ENCODE measurements at regions not wholly inside any gene's neighbourhood (a gene's known extent, or its start where the extent isn't known, plus 50 kb on each side); places are given as distances from the start of the nearest gene placed in this dataset.
"Not testable (repeated sequence)": the region's sequence is repeated elsewhere in the genome, so short reads cannot be mapped to it uniquely, and the experiment has no call there.

GRCh38 chr4:81304871-81305270 is 89.8 kb upstream of the PRKG2 start:
- Histone ChIP-seq H2AFZ (ENCODE audit: low read depth) (no peak overlapping the region), H3K4me3 (ENCODE audit: low read depth in 2 of 2, low read length in 1 of 2) (no peak overlapping the region), H3K4me1 (ENCODE audit: control insufficient read depth in 1 of 2, insufficient read depth in 2 of 2, low read depth in 1 of 2, low read length in 1 of 2) (no peaks in the 10 kb centered on the region), H3K79me2 (ENCODE audit: insufficient read depth) (no peaks in the 10 kb centered on the region), H3K9ac (no peak overlapping the region), H3K36me3 (replicated peaks in 1 of 2; ENCODE audit: control insufficient read depth in 1 of 2, insufficient read depth in 2 of 2, low read length in 1 of 2) (no peaks in the 10 kb centered on the region), H4K20me1 (ENCODE audit: insufficient read depth) (no peaks in the 10 kb centered on the region), H3F3A (replicated peaks; ENCODE audit: insufficient read depth) (no peaks in the 10 kb centered on the region), H3K9me2 (no peaks in the 10 kb centered on the region), H3K9me3 (no peaks in the 10 kb centered on the region), H3K27ac (ENCODE audit: low read depth in 2 of 2, low read length in 1 of 2) (no peak overlapping the region), H3K27me3 (ENCODE audit: insufficient read depth) (no peaks in the 10 kb centered on the region; the same call in 1 of the 2 replicates), H3K4me2 (no peak overlapping the region)
- no peak for DNase-seq
- POLR2A ChIA-PET: no interaction called here
- TF ChIP-seq EP300 (IDR thresholded peaks at IDR 0.05; ENCODE audit: borderline replicate concordance in 1 of 2, low read depth in 1 of 2, low read length in 1 of 2): no peak
- no peak for TF ChIP-seq SIN3A (IDR thresholded peaks at IDR 0.05; ENCODE audit: borderline replicate concordance, low read depth, low read length)
- TF ChIP-seq RXRA (IDR thresholded peaks at IDR 0.05; ENCODE audit: borderline replicate concordance, low read depth): no peak
- TF ChIP-seq ELF1 (IDR thresholded peaks at IDR 0.05): no peak
- TF ChIP-seq TEAD4 (IDR thresholded peaks at IDR 0.05; ENCODE audit: borderline replicate concordance, insufficient read depth): no peak
- TF ChIP-seq NFIC (IDR thresholded peaks at IDR 0.05; ENCODE audit: borderline replicate concordance): no peak
- TF ChIP-seq PBX3 (IDR thresholded peaks at IDR 0.05): no peak
- TF ChIP-seq RCOR1 (IDR thresholded peaks at IDR 0.05; ENCODE audit: low read length): no peak
- no peak for TF ChIP-seq USF1 (IDR thresholded peaks at IDR 0.05; ENCODE audit: borderline replicate concordance, low read depth)
- no peak for TF ChIP-seq YY1 (IDR thresholded peaks at IDR 0.05; ENCODE audit: low read depth)
- no peak for TF ChIP-seq MXI1 (IDR thresholded peaks at IDR 0.05; ENCODE audit: low read depth, low read length)
- no peak for TF ChIP-seq CHD2 (IDR thresholded peaks at IDR 0.05; ENCODE audit: low read length, partially characterized antibody)
- TF ChIP-seq MAX (IDR thresholded peaks at IDR 0.05; ENCODE audit: low read depth): no peak
- TF ChIP-seq TCF12 (IDR thresholded peaks at IDR 0.05): no peak
- TF ChIP-seq FOXJ3 (CRISPR knock-in tag; IDR thresholded peaks at IDR 0.05): no peak
- TF ChIP-seq MEF2A (IDR thresholded peaks at IDR 0.05; ENCODE audit: borderline replicate concordance, low read depth): no peak
- no peak for TF ChIP-seq GABPA (IDR thresholded peaks at IDR 0.05; ENCODE audit: low read depth)
- no peak for TF ChIP-seq IRF3 (IDR thresholded peaks at IDR 0.05; ENCODE audit: low read depth, low read length)
- CTCF ChIA-PET: interaction anchor here (1.5 kb wide), 1 partner anchor 12 kb away, joined by 5 read pairs; no protein-coding TSS in a partner anchor
- 5% methylated on average over 4 of the region's 4 CpGs for WGBS (ENCODE audit: low lambda C conversion rate)

- CTCF ChIA-PET; H3K9me2 ChIP-seq; H3K4me3 ChIP-seq (ENCODE audit: low read depth in 2 of 2, low read length in 1 of 2); H3K9ac ChIP-seq; POLR2A ChIA-PET; H3K27me3 ChIP-seq (ENCODE audit: insufficient read depth); H3K27ac ChIP-seq (ENCODE audit: low read depth in 2 of 2, low read length in 1 of 2); H3K9me3 ChIP-seq; DNase-seq; H4K20me1 ChIP-seq (ENCODE audit: insufficient read depth); H3F3A ChIP-seq (replicated peaks; ENCODE audit: insufficient read depth); H2AFZ ChIP-seq (ENCODE audit: low read depth); H3K4me2 ChIP-seq; H3K79me2 ChIP-seq (ENCODE audit: insufficient read depth); H3K4me1 ChIP-seq (ENCODE audit: control insufficient read depth in 1 of 2, insufficient read depth in 2 of 2, low read depth in 1 of 2, low read length in 1 of 2); H3K36me3 ChIP-seq (replicated peaks in 1 of 2; ENCODE audit: control insufficient read depth in 1 of 2, insufficient read depth in 2 of 2, low read length in 1 of 2): not testable (repeated sequence)
- 5% methylated on average over 4 of the region's 4 CpGs for WGBS (ENCODE audit: low lambda C conversion rate)
Observed at GRCh38 chr4:81300352-81300751, 85.3 kb upstream of the PRKG2 start.
